Eye (tissue), 1 donor: ENCODE measurements at regions not wholly inside any gene's neighbourhood (a gene's known extent, or its start where the extent isn't known, plus 50 kb on each side); places are given as distances from the start of the nearest gene placed in this dataset.
"Not testable (repeated sequence)": the region's sequence is repeated elsewhere in the genome, so short reads cannot be mapped to it uniquely, and the experiment has no call there.

ENCODE experiments used
- DNase-seq: peaks from one replicate; pipeline ENCODE4 v3.0.0-alpha.2; 2015

- DNase-seq = no peak
Observed at GRCh38 chr2:60230037-60230436, 323.4 kb downstream of the BCL11A start.

DNA sequence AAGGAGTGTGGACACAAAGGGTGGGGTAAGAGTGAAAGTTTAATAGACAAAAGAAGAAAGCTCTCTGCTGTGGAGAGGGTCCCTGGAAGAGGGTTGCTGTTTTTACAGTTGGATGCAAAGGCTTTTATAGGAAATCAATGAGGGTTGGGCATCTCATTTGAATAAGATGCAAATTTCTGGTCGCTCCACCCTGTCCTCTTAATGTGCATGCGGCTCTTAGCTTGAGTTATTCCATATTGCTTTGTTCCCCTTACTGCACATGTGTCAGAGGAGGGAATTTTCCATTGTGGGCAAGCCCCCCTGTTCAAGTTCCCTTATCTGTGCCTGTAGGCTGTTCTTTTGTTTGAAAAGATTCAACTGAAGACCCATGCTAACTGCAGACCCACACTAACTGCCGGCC, 326.5 kb downstream of the BCL11A start:
- no peak for DNase-seq

GRCh38 chr2:60226191-60226590, 327.3 kb downstream of the BCL11A start:
- DNase-seq = no peak

GRCh38 chr2:60223859-60224258, 329.6 kb downstream of the BCL11A start:
- DNase-seq = no peak

- DNase-seq = no peak
Observed at GRCh38 chr2:60221098-60221497, 332.4 kb downstream of the BCL11A start.

DNA sequence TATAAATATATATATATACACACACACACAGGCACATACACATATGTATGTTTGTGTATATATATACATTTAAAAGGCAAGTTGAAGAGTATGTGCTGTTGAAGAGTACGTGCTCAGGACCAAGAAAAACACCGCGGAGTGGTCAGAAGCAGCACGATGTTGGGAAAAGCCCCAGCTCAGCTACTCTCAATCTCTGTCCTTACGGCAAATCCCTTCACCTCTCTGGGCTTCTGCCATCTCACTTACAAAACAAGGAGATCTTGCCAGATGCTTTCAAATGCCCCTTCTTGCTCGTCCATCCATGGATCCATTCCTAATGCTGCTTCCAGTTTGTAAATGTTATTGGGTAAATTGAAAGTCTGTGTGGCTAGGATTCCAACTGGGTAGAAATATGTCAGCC, 333.9 kb downstream of the BCL11A start:
- no peak for DNase-seq

DNA sequence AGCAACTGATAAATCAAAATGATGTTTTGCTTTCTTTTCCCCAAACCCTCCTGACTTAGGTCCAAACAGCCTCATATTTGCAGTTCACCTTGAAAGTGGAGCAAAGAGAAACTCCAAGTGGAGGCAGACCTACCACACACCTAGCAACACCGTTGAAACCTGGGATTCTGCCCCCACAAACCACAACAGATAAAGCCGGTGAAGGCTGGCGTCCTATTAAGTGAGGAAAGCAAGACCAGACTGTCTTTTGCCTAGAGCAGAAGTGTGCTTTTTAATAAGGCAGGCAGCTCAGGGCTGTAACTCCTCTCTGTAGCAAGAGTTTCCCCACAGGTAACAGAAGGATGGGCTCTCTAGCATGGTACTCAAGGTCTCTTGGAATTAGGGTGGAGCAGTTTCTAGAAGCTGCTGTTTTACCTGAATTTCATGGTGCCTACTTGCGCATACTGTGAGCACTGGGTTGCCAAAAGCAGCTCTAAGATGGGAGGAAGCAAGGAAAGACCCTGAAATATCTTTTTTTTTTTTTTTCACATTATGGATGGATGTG, 336.9 kb downstream of the BCL11A start:
- peak; percentile 15 for DNase-seq

- DNase-seq = peak; percentile 92
Observed at GRCh38 chr2:60215386-60215901, 338.0 kb downstream of the BCL11A start.

- DNase-seq = no peak
Observed at GRCh38 chr2:60214626-60214875, 338.9 kb downstream of the BCL11A start.

DNA sequence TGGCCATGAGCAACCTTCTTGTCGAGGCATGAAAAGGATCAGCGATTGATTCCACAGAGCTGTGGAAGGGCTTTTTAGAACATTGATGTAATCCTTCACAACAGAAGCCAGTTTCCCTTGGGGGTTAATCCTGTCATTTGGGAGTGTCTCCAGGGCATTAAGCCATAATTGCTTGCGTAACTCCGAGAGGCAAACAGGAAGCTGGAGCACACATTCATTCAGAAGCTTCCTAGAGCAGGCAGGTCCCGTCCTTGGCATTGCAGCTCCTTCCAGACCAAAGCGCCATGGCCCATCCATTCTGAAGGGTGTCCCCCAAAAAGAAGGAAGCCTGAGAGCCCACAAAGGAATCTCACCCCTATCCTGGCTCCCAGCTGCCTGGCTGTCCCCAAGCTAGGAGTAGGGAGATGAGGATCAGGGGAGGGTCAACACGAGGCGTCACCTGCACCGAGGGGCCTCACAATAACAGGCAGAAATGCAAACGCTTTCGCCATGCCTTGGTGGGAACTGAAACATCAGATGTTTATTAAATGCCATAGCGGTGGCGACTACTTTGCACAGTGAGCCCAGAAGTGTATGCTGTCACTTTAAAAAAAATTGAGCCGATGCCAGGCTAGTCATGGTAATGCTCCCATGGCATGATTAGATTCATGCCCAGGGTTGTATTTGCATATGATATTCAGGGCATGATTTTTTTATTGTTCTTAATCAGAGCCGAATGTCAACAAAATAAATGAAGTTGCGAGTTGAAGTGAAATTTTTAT, 339.4 kb downstream of the BCL11A start:
- DNase-seq = peak; percentile 70

DNA sequence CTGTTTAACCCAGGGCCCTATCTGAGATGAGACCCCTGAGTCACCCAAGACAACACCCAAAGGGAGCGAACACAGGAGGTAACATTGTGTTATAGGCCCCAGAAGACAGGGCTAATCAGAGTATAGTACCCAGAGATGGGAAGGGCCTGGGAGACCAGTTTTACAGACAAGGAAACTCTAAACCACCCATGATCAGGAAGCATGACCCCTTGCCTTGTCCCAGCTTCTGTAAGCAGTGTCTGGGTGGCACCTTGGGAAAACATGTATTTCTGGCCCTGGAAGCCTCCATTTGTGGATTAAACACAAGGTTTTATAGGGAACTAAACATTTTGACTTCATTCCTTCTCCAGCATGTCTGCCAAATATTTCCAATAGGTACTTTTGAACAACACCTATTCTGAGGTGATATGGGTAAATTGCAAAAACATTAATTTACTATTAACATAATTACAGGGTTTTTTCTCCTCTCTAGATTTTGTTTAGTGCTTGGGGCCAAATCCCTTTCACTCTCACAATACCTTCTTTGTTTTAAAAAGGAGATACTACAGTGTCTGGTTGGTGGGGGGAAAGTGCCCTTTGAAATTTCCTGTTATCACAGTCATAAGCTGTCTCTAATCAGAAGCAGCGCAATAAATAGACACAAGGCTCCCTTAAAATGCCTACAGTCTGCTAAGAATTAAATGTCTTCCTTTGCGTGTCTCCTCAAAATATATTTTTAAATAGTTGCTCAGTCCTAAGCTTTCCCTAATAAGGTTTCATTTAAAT, 341.1 kb downstream of the BCL11A start:
- no peak for DNase-seq

- DNase-seq = not testable (repeated sequence)
Observed at GRCh38 chr2:60189006-60189405, 364.4 kb downstream of the BCL11A start.

- DNase-seq = no peak
Observed at GRCh38 chr2:60175290-60175689, 378.2 kb downstream of the BCL11A start.

DNA sequence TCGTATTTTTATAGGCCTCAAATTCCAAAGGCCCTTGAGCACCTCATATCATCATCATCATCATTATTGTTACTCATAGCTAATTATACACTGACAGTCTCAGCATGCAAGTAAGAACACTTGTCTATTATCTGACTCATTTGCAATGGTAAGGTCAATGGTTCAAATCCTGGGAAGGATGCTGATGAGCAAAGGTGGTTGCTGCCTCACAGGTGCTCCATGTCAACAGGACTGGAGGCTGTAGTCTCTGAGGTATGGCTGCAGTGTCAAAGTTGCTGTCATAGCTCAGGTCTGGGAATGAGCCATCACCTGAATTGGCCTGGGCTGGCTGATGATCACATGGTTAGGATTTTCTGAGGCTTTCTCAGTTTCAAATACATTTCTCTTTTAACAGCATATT, 379.3 kb downstream of the BCL11A start:
- no peak for DNase-seq

GRCh38 chr2:60172801-60173200, 380.7 kb downstream of the BCL11A start:
- DNase-seq = no peak

GRCh38 chr2:60170272-60170671, 383.2 kb downstream of the BCL11A start:
- DNase-seq = no peak

GRCh38 chr2:60168247-60168646, 385.2 kb downstream of the BCL11A start:
- no peak for DNase-seq

GRCh38 chr2:60167089-60167488, 386.4 kb downstream of the BCL11A start:
- no peak for DNase-seq

- no peak for DNase-seq
Observed at GRCh38 chr2:60163691-60164090, 389.8 kb downstream of the BCL11A start.

DNA sequence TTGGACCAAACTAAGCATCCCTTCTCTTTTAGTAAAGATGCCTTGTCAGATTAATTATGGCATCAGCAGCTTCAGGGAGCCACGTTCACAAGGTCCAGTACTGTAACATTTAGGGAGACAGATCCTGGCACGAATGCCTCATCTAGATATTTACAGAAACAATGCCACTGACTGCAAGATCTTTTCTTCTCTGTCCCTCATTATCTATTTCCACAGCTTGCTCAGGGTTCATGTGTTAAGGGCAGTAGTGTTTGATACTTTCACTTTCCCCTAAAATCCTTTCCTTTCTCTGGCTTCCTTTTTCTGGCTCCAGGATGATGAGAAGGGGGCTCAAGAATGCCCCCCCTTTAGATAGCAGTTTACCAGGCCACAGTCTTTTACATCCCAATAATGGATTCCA, 393.9 kb downstream of the BCL11A start:
- no peak for DNase-seq

GRCh38 chr2:60158262-60158661, 395.2 kb downstream of the BCL11A start:
- no peak for DNase-seq

- DNase-seq = no peak
Observed at GRCh38 chr2:60157283-60157682, 396.2 kb downstream of the BCL11A start.

DNA sequence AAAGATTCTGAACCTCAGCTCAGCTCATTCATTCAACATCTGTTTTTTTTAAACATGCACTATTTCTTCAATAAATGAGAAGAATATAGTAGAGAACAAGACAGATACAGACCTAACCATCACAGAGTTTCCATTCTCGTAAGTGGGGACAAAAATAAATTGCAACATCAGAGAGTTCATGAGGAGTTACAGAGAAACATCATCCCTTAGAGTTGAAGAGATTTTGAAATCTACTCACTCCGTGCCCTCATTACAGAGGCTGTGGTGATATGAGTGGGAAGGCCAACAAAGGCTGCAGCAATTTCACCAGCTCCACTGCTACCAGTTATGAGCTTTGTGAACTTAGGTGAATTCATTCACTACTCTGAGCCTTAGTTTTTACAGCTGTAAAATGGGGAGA, 399.3 kb downstream of the BCL11A start:
- DNase-seq = no peak

GRCh38 chr2:60152226-60152833, 401.1 kb downstream of the BCL11A start:
- peak; percentile 35 for DNase-seq
